HG03159 (cell line): ENCODE measurements at regions not wholly inside any gene's neighbourhood (a gene's known extent, or its start where the extent isn't known, plus 50 kb on each side); places are given as distances from the start of the nearest gene placed in this dataset.
"Not testable (repeated sequence)": the region's sequence is repeated elsewhere in the genome, so short reads cannot be mapped to it uniquely, and the experiment has no call there.

ENCODE experiments used
- ATAC-seq: cut with Tn5 transposase; IDR thresholded peaks from one replicate; pipeline ENCODE4 v1.9.1; 2021; ENCODE audit warnings: mild to moderate bottlenecking, moderate library complexity; ENCODE audit not compliant: unreplicated experiment

DNA sequence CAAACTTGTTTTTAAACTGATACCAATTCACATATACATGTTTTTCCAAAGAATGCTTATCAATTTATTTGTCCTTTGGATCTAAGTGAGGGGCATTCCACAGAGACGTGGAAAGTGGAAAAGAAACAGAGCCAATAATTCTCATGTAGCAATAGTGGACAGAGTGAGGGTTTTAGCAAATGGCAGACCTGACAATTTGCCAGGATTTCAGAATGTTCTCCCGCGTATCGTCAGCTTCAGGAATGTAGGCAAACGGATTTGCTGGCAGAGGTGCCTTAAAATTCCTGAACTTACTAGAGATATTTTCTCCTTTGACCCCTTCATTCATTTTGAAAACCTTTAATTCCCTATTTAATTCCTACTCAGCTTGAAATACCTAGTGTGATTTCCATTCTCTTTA, 193.4 kb upstream of the CPHXL start:
- no peak for ATAC-seq

GRCh38 chr16:75921281-75921680, 195.0 kb upstream of the CPHXL start:
- ATAC-seq, result no peak

- ATAC-seq, result no peak
Observed at GRCh38 chr16:75922250-75922649, 196.0 kb upstream of the CPHXL start.

DNA sequence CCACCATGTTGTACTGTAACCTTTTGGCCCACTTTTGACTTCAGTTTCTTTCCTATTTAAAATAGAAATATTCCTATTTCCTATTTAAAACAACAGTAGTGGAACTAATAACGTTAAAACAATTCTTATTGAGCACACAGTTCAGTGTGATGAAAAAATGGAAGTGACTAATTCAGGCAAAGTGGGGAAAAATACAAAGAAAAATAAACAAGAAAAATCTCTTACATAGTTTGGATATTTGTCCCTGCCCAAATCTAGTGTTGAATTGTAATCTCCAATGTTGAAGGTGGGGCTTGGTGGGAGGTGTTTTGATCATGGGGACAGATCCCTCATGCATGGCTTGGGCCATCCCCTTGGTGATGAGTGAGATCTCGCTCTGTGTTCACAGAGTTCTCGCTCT, 198.1 kb upstream of the CPHXL start:
- no peak for ATAC-seq

- no peak for ATAC-seq
Observed at GRCh38 chr16:75927810-75928209, 201.5 kb upstream of the CPHXL start.

GRCh38 chr16:75928295-75928694, 202.0 kb upstream of the CPHXL start:
- no peak for ATAC-seq

DNA sequence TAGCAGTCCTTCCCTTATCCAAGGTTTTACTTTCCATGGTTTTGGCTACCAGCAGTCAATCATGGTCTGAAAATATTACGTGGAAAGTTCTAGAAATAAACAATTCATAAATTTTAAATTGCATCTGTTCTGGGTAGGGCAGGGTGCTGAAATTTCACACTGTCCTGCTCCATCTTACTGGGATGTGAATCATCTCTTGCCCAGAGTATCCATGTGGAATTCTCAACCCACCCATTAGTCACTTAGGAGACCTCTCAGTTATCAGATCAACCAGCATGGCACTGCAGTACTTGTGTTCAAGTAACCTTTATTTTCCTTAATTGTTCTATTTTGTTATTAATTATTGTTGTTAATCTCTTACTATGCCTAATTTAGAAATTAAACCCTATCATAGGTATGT, 202.8 kb upstream of the CPHXL start:
- no peak for ATAC-seq

DNA sequence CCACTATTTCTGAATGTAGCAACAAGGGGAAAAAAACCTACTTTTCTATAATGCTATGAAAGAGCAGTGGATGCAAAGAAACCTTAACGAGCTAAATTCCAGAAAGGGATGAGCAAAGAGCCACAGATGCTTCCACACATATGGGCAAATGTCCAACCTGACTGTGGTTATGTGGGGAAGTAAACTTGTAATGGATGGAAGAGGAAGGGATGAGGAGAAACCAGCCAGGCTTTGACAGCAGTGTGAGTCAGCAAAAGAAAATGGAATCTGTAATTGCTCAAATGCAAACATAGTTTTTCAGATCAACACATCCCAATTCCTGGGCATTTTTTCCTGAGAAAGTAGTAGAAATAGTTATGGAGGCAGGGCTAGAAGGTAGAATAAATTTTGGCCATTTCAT, 204.8 kb upstream of the CPHXL start:
- ATAC-seq, result no peak

DNA sequence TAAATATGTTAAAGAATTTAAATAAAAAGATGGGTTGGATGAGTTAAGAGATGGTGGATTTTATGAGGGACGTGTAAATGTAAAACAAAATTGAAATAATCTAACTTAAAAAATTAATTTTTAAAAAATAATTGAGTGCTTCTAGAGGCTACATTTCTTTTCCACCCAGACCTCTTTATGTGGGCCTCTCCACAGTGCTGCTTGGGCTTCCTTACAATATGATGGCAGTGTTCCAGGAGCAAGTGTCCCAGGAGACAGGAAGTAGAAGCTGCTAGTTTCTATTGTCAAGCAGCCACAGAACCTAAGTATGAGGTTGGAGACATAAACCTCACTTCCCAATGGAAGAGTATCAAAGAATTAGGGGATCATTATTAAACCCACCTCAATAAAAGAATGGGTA, 205.7 kb upstream of the CPHXL start:
- no peak for ATAC-seq

- ATAC-seq, result no peak
Observed at GRCh38 chr16:75938818-75939217, 212.5 kb upstream of the CPHXL start.

DNA sequence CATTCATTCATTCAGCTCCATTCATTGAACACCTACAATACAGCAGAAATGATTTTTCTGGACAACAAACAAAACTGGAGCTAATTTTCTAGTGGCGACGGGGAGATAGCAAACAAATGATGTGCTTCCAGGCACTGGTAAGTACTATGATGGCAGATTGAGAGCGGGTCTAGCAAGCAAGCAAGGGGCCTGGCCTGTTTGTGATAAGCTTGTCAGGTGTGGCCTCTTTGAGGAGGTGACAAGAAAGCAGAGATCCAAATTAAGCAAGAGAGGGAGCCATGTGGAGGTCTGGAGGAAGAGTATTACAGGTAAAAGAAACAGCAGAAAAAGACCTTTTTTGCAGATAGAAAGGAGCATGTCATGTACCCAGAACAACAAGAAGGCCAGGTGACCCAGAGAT, 216.1 kb upstream of the CPHXL start:
- ATAC-seq, result no peak

GRCh38 chr16:75942936-75943335, 216.6 kb upstream of the CPHXL start:
- ATAC-seq, result no peak

DNA sequence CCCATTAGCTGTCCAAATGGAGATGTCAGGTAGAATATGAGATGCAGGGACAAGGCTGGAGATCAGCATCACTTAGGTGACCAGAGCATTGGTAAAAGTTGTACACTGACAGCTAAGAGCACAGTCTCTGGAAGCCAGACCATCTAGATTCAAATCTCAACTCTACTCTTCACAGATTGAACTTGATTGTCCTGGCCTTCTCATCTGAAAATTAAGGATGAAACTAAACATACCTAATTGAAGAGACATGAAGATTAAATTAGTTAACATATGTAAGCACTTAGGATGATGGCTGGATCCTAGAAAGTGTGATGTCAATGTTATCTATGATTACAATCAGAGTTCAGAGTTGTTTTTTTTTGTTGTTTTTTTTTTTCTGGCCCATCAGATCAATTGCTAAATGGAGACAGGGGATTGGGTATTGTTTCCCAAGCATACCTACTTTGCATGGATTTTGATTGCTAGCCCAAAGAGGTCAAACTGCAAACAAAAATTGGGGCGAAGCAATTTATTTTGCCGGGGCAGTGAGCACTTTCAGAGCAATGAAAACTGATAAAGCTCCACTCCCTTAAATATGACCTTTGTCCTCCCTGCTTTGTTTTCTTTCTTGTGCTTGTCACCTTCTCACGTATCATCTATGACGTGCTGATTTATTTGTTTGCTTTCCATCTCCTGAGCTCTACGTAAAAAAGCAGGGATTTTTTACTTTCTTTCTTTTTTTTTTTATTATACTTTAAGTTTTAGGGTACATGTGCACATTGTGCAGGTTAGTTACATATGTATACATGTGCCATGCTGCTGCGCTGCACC, 217.6 kb upstream of the CPHXL start:
- no peak for ATAC-seq

GRCh38 chr16:75945916-75946457, 219.7 kb upstream of the CPHXL start:
- ATAC-seq, result no peak

- ATAC-seq, result no peak
Observed at GRCh38 chr16:75947626-75948239, 221.4 kb upstream of the CPHXL start.

DNA sequence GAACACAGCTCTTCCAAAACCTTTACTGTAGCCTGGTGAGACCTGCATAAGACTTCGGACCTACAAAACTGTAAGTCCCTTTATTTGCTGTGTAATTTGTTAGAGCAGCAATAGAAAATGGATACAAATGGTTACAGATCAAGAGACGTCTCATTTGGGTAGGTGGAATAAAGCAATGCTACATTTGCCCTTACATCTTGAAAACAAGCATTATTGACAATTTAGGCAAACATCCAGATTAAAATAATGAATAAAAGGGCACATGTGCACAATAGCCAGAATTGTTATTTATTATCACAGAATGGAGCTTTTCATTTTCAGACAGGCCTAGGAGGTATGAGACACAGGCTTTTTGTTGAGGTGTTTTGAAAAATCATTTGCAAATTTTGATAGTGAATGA, 222.2 kb upstream of the CPHXL start:
- no peak for ATAC-seq

DNA sequence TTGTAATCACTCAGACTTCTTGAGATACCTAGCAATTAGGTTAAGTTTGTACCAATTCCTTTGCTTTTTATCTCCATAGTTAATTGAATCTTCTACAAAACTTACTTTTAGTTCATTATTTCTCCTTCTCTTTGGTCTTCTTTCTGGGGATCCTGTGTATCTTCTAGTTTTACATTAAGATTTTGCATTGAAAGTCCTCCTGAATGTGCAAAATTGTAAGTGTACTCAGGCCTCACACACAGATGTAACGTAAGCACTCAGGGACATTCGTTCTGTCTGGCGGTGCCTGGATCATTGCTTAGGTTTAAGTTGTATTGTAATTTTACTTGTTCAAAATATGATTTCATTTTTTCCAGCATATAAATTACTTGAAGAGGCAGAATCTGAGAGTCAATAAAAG, 222.6 kb upstream of the CPHXL start:
- no peak for ATAC-seq

DNA sequence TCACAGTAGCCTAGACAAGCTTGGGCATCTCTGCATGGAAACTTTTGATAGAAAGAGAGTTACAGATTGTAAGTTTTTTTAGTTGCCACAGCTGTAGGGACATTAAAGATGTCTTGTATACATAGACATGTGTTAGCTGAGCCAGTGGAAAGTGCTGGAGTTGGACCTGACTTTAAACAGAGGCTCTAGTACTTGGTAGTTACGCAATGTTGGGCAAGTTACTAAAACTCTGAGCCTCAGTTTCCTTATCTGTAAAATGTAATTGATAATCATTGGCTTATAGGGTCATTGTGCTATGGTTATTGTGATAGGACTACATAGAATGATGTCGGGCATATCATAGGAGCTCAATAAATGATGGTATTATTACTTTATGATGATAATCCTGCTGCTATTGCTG, 225.8 kb upstream of the CPHXL start:
- ATAC-seq, result no peak

DNA sequence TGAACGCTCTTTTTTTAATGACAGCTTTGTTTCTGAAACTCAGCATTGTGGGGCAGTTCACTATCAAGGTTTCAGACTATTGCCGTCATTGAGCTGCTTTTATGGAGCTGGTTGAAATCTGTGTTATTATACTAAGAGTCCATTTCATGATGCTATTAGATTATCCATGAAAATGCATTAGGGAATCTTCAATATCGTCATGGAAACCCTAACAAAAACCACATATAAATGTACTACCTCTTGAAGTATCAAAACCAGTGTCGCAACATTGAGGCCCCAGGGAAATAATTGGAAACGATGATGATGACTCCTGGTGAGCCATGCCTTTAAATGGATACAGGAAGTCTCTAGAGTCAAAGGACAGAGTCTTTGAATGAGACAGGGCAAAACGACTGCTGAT, 231.6 kb upstream of the CPHXL start:
- ATAC-seq, result no peak

DNA sequence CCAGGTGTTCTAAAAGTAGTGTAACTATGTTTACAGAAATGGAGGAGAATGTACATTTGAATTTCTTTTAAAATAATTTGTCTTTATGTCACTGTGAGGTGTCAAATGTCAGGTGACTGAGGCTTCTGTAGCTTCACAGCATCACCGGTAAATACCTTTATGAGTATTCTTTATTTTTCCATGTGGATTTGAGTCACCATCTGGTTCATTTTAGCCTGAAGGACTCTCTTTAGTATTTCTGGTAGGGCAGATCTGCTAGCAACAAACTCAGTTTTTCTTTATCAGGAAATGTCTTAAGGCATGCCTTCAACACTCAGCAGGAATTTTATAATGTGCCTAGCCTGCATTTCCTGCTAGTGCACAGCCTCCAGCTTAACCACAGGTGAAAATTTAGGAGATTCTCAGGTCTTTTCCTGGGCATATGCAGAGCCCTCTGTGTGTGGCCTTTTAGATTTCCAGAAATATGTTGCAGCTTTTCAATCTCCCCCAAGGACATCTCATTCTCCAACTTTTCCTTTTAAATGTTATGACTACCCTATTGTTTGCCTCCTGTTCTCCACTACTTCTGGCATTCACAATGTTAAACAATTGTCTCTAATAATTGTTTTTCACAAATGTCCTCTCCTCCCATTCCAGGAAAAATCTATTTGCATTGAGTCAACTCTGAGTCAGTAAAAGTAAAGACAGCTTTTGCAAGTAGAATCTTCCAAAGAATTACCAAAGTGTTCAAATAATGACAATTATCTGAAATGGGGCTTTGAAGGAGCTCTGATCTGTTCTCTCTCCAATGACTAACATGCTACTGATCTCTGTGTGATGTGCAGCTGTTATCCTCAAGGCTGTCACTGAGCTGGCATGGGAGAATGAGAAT, 239.4 kb upstream of the CPHXL start:
- ATAC-seq, result no peak

GRCh38 chr16:75969120-75969519, 242.8 kb upstream of the CPHXL start:
- not testable (repeated sequence) for ATAC-seq
